SK-N-SH treated with all-trans-retinoic acid at 6 μM for 48 hours (cell line): ENCODE measurements at regions not wholly inside any gene's neighbourhood (a gene's known extent, or its start where the extent isn't known, plus 50 kb on each side); places are given as distances from the start of the nearest gene placed in this dataset.

ENCODE experiments used
- ATAC-seq: fragments of 200-7000 bp; cut with Tn5 transposase; 3 replicates; pipeline ENCODE4 v1.9.1; 2020; ENCODE audit warnings: mild to moderate bottlenecking, moderate library complexity
- ARNTL ChIP-seq: fragments of 450-650 bp; formaldehyde crosslinking; IDR thresholded peaks from 2 replicates; pipeline ENCODE4 v1.5.0; 2020; ENCODE audit warnings: low read depth, mild to moderate bottlenecking, moderate library complexity, borderline replicate concordance
- BACH2 ChIP-seq: fragments of 250-450 bp; sonication (Bioruptor Pico); IDR thresholded peaks from 2 replicates; pipeline ENCODE4 v1.9.0; 2021; ENCODE audit warnings: mild to moderate bottlenecking, borderline replicate concordance
- CREB5 ChIP-seq: fragments of 250-450 bp; sonication (Bioruptor Pico); IDR thresholded peaks from 2 replicates; pipeline ENCODE4 v1.5.1; 2020; ENCODE audit warnings: low read depth, mild to moderate bottlenecking, moderate library complexity
- CSDC2 ChIP-seq: fragments of 250-450 bp; sonication (Bioruptor Pico); IDR thresholded peaks from 2 replicates; pipeline ENCODE4 v1.5.0; 2020; ENCODE audit warnings: mild to moderate bottlenecking, moderate library complexity
- CSRNP3 ChIP-seq: fragments of 250-450 bp; sonication (Bioruptor Pico); IDR thresholded peaks from 2 replicates; pipeline ENCODE4 v1.5.1; 2021; ENCODE audit warnings: mild to moderate bottlenecking, moderate library complexity
- ESRRG ChIP-seq: fragments of 250-450 bp; sonication (Bioruptor Pico); IDR thresholded peaks from 2 replicates; pipeline ENCODE4 v1.6.1; 2021; ENCODE audit warnings: mild to moderate bottlenecking
- GLIS3 ChIP-seq: fragments of 250-450 bp; sonication (Bioruptor Pico); IDR thresholded peaks from 2 replicates; pipeline ENCODE4 v1.5.0; 2020; ENCODE audit warnings: mild to moderate bottlenecking, moderate library complexity
- ISL1 ChIP-seq: fragments of 250-450 bp; sonication (Bioruptor Pico); IDR thresholded peaks from 2 replicates; pipeline ENCODE4 v2.1.2; 2022; ENCODE audit warnings: mild to moderate bottlenecking, moderate library complexity
- OSR1 ChIP-seq: fragments of 250-450 bp; sonication (Bioruptor Pico); IDR thresholded peaks from 2 replicates; pipeline ENCODE4 v1.8.0; 2022; ENCODE audit warnings: moderate library complexity, mild to moderate bottlenecking, inconsistent platforms
- POU6F1 ChIP-seq: fragments of 250-450 bp; sonication (Bioruptor Pico); IDR thresholded peaks from 2 replicates; pipeline ENCODE4 v1.8.0; 2021; ENCODE audit warnings: low read depth, mild to moderate bottlenecking, moderate library complexity, borderline replicate concordance
- PPARA ChIP-seq: fragments of 250-450 bp; sonication (Bioruptor Pico); IDR thresholded peaks from 2 replicates; pipeline ENCODE4 v1.5.0; 2020; ENCODE audit warnings: mild to moderate bottlenecking, borderline replicate concordance
- RARB ChIP-seq: fragments of 250-450 bp; sonication (Bioruptor Pico); IDR thresholded peaks from 2 replicates; pipeline ENCODE4 v1.8.0; 2021; ENCODE audit warnings: mild to moderate bottlenecking, moderate library complexity
- SNAI2 ChIP-seq: fragments of 250-450 bp; sonication (Bioruptor Pico); IDR thresholded peaks from 2 replicates; pipeline ENCODE4 v1.5.0; 2020; ENCODE audit warnings: mild to moderate bottlenecking, moderate library complexity
- TOX ChIP-seq: fragments of 250-450 bp; sonication (Bioruptor Pico); IDR thresholded peaks from 2 replicates; pipeline ENCODE4 v1.8.0; 2021; ENCODE audit warnings: mild to moderate bottlenecking, moderate library complexity, borderline replicate concordance
- TSHZ2 ChIP-seq: fragments of 250-450 bp; sonication (Bioruptor Pico); IDR thresholded peaks from 2 replicates; pipeline ENCODE4 v1.5.0; 2020; ENCODE audit warnings: mild to moderate bottlenecking, moderate library complexity
- ZC3H10 ChIP-seq: fragments of 250-450 bp; sonication (Bioruptor Pico); IDR thresholded peaks from 2 replicates; pipeline ENCODE4 v1.5.1; 2021; ENCODE audit warnings: mild to moderate bottlenecking, moderate library complexity
- ZFP3 ChIP-seq: fragments of 250-450 bp; sonication (Bioruptor Pico); IDR thresholded peaks from 2 replicates; pipeline ENCODE4 v1.5.0; 2020; ENCODE audit warnings: mild to moderate bottlenecking, moderate library complexity
- ZFP30 ChIP-seq: fragments of 450-650 bp; formaldehyde crosslinking; IDR thresholded peaks from 2 replicates; pipeline ENCODE4 v1.5.0; 2022; ENCODE audit warnings: mild to moderate bottlenecking, moderate library complexity
- ZNF565 ChIP-seq: fragments of 450-650 bp; formaldehyde crosslinking; conservative IDR thresholded peaks from 2 replicates; pipeline ENCODE4 v1.5.0; 2020; ENCODE audit warnings: low read depth, mild to moderate bottlenecking, moderate library complexity
- ZNF8 ChIP-seq: fragments of 450-650 bp; formaldehyde crosslinking; IDR thresholded peaks from 2 replicates; pipeline ENCODE4 v1.5.0; 2020; ENCODE audit warnings: mild to moderate bottlenecking, moderate library complexity
- TF ChIP-seq, protein P1 (sequence below): fragments of 250-450 bp; sonication (Bioruptor Pico); IDR thresholded peaks from 2 replicates; pipeline ENCODE4 v1.8.0; 2020; ENCODE audit warnings: mild to moderate bottlenecking, moderate library complexity, borderline replicate concordance

DNA sequence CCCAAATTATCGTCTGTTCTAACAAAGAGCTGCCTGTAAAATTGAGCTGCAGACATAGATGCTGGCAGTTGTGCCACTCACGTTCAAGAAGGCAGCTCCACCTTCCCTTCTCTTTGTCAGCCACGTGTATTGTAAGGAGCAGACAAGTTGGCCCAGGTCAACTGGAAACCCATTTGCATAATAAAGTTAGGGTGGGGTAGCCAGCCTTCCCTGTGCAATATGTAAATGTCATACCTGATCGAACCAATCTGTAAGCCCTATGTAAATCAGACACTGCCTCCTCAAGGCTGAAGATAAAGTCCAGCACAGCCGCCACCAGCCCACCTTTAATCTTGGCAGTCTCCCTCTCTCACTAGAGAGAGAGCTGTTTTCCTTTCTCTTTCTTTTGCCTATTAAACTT lies 117.2 kb downstream of the TMEM144 start (continued):
- TF ChIP-seq POU6F1 (CRISPR knock-in tag) (no peak), BACH2 (no peak), GLIS3 (CRISPR knock-in tag) (no peak), ARNTL (CRISPR knock-in tag) (no peak)

DNA sequence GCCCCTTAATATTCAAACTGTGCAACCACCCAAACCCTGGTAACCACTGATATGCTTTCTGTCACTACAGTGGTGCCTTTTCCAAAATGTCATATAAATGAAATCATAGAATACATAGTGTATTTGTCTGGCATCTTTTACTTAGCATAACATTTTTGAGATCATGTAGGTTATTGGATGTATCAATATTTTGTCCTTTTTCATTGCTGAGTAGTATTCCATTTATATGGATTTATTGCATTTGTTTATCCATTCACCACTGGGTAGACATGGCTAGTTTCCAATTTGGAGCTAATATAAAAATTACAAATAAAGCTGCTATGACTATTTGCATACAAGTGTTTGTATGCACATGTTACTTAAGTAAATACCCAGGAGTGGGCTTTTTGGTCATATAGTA lies 121.6 kb downstream of the TMEM144 start:
- TF ChIP-seq TSHZ2 = no peak
- TF ChIP-seq GLIS3 (CRISPR knock-in tag) = no peak
- no peak for TF ChIP-seq ZFP3 (CRISPR knock-in tag)
- no peak for TF ChIP-seq OSR1 (CRISPR knock-in tag)
- TF ChIP-seq ZC3H10 (CRISPR knock-in tag) = no peak
- ATAC-seq = no peak

- TF ChIP-seq ESRRG (CRISPR knock-in tag) (no peak), SNAI2 (no peak), GLIS3 (CRISPR knock-in tag) (no peak), ZFP3 (CRISPR knock-in tag) (no peak), CREB5 (CRISPR knock-in tag) (no peak), ZFP30 (CRISPR knock-in tag) (no peak), BACH2 (no peak), POU6F1 (CRISPR knock-in tag) (no peak), CSDC2 (no peak), ISL1 (no peak), ZNF8 (no peak), RARB (CRISPR knock-in tag) (no peak), ARNTL (CRISPR knock-in tag) (no peak), TOX (CRISPR knock-in tag) (no peak), PPARA (CRISPR knock-in tag) (no peak), ZC3H10 (CRISPR knock-in tag) (no peak), CSRNP3 (CRISPR knock-in tag) (no peak), OSR1 (CRISPR knock-in tag) (no peak), ZNF565 (CRISPR knock-in tag) (no peak)
- TF ChIP-seq, protein P1, sequence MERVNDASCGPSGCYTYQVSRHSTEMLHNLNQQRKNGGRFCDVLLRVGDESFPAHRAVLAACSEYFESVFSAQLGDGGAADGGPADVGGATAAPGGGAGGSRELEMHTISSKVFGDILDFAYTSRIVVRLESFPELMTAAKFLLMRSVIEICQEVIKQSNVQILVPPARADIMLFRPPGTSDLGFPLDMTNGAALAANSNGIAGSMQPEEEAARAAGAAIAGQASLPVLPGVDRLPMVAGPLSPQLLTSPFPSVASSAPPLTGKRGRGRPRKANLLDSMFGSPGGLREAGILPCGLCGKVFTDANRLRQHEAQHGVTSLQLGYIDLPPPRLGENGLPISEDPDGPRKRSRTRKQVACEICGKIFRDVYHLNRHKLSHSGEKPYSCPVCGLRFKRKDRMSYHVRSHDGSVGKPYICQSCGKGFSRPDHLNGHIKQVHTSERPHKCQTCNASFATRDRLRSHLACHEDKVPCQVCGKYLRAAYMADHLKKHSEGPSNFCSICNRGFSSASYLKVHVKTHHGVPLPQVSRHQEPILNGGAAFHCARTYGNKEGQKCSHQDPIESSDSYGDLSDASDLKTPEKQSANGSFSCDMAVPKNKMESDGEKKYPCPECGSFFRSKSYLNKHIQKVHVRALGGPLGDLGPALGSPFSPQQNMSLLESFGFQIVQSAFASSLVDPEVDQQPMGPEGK = no peak
- no peak for ATAC-seq
These were observed 123.5 kb downstream of the TMEM144 start for GRCh38 chr4:158333820-158334219.
